SK-N-SH (cell line): ENCODE measurements at regions not wholly inside any gene's neighbourhood (a gene's known extent, or its start where the extent isn't known, plus 50 kb on each side); places are given as distances from the start of the nearest gene placed in this dataset.

Experiments
- CTCF ChIA-PET: fragments of 300-600, 350-600 bp; formaldehyde crosslinking; extraction: SDS; loops from one replicate; lab custom pipeline; 2021; lab: Yijun Ruan, JAX
- POLR2A ChIA-PET: fragments of 350-600 bp; sonication (Branson Sonifier 250); formaldehyde crosslinking; extraction: SDS; loops from one replicate; lab custom pipeline; 2020; ENCODE audit warnings: antibody characterized with exemption, inconsistent platforms; lab: Yijun Ruan, JAX
- DNase-seq: peaks from one replicate; pipeline ENCODE4 v3.0.0; 2012
- H2AFZ ChIP-seq: fragments of 200-600 bp; sonication (generic); 2 replicates; pipeline ENCODE4 v1.8.1; 2016; ENCODE audit warnings: antibody characterized with exemption, mild to moderate bottlenecking, low read depth
- H3F3A ChIP-seq: fragments of 200-600 bp; sonication (generic); replicated peaks from 2 replicates; pipeline ENCODE3; 2016; ENCODE audit warnings: antibody characterized with exemption, mild to moderate bottlenecking; ENCODE audit not compliant: insufficient read depth
- H3K27ac ChIP-seq, 2 experiments: fragments of 200-500 bp in 1 of 2; fragments of 200-600 bp in 1 of 2; sonication (Bioruptor generic) in 1 of 2; sonication (generic), shearing (Covaris generic) in 1 of 2; 2 replicates each; pipeline versions ENCODE4 v1.5.1 to v1.6.1; 2014 to 2016; ENCODE audit warnings: low read depth in 2 of 2, inconsistent platforms in 1 of 2, low read length in 1 of 2, mild to moderate bottlenecking in 1 of 2, mixed read lengths in 1 of 2
- H3K27me3 ChIP-seq: fragments of 200-600 bp; sonication (generic), shearing (Covaris generic); 2 replicates; pipeline ENCODE4 v1.6.1; 2016; ENCODE audit warnings: mixed run types; ENCODE audit not compliant: insufficient read depth
- H3K36me3 ChIP-seq, 2 experiments: fragments of 200-500 bp in 1 of 2; fragments of 200-600 bp in 1 of 2; sonication (Bioruptor generic) in 1 of 2; sonication (generic) in 1 of 2; replicated peaks in 1 of 2; 2 replicates each; pipeline versions ENCODE3 to v1.5.1; 2014 to 2016; ENCODE audit warnings: low read length in 1 of 2, mild to moderate bottlenecking in 1 of 2; ENCODE audit not compliant: insufficient read depth in 2 of 2, control insufficient read depth in 1 of 2
- H3K4me1 ChIP-seq, 2 experiments: fragments of 200-500 bp in 1 of 2; fragments of 200-600 bp in 1 of 2; sonication (Bioruptor generic) in 1 of 2; sonication (generic), shearing (Covaris generic) in 1 of 2; 2 replicates each; pipeline versions ENCODE4 v1.5.1 to v1.6.1; 2014 to 2016; ENCODE audit warnings: low read depth in 1 of 2, low read length in 1 of 2, mixed run types in 1 of 2; ENCODE audit not compliant: insufficient read depth in 2 of 2, control insufficient read depth in 1 of 2
- H3K4me2 ChIP-seq: fragments of 200-600 bp; sonication (generic), shearing (Covaris generic); 2 replicates; pipeline ENCODE4 v1.6.1; 2017; ENCODE audit warnings: mixed run types
- H3K4me3 ChIP-seq, 2 experiments: fragments of 200-500 bp in 1 of 2; fragments of 200-600 bp in 1 of 2; sonication (Bioruptor generic) in 1 of 2; sonication (generic), shearing (Covaris generic) in 1 of 2; 2 replicates each; pipeline versions ENCODE4 v1.5.1 to v1.8.1; 2014 to 2016; ENCODE audit warnings: low read depth in 2 of 2, inconsistent platforms in 1 of 2, low read length in 1 of 2, mild to moderate bottlenecking in 1 of 2, mixed read lengths in 1 of 2, moderate library complexity in 1 of 2
- H3K79me2 ChIP-seq: fragments of 200-600 bp; sonication (generic); 2 replicates; pipeline ENCODE4 v1.8.1; 2017; ENCODE audit warnings: mild to moderate bottlenecking; ENCODE audit not compliant: insufficient read depth
- H3K9ac ChIP-seq: fragments of 200-600 bp; sonication (generic); 2 replicates; pipeline ENCODE4 v1.6.1; 2017; ENCODE audit warnings: mixed run types
- H3K9me2 ChIP-seq: fragments of 200-600 bp; sonication (generic); 2 replicates; pipeline ENCODE4 v1.6.1; 2017; ENCODE audit warnings: mixed run types
- H3K9me3 ChIP-seq: fragments of 200-600 bp; sonication (generic); 2 replicates; pipeline ENCODE4 v1.6.1; 2017; ENCODE audit warnings: mixed run types, mild to moderate bottlenecking, moderate library complexity
- H4K20me1 ChIP-seq: fragments of 200-600 bp; sonication (generic); 2 replicates; pipeline ENCODE4 v1.6.1; 2017; ENCODE audit warnings: mild to moderate bottlenecking, mixed run types; ENCODE audit not compliant: insufficient read depth
- ELF1 ChIP-seq: IDR thresholded peaks from 2 replicates; pipeline ENCODE4 v1.4.0; 2012
- EP300 ChIP-seq, 2 experiments: IDR thresholded peaks; 2 replicates each; pipeline versions ENCODE4 v1.4.0 to v1.6.1; 2012; ENCODE audit warnings: borderline replicate concordance in 1 of 2, low read depth in 1 of 2, low read length in 1 of 2
- FOXJ3 ChIP-seq: sonication (generic); formaldehyde crosslinking; IDR thresholded peaks from 2 replicates; pipeline ENCODE4 v1.5.1; 2020; ENCODE audit warnings: mild to moderate bottlenecking, missing genetic modification reagents
- FOXM1 ChIP-seq: IDR thresholded peaks from 2 replicates; pipeline ENCODE4 v1.4.0; 2012; ENCODE audit warnings: low read depth, mild to moderate bottlenecking
- GABPA ChIP-seq: IDR thresholded peaks from 2 replicates; pipeline ENCODE4 v1.4.0; 2012; ENCODE audit warnings: low read depth, mild to moderate bottlenecking
- JUND ChIP-seq: IDR thresholded peaks from 2 replicates; pipeline ENCODE4 v1.4.0; 2012
- MXI1 ChIP-seq: IDR thresholded peaks from 2 replicates; pipeline ENCODE4 v1.6.1; 2012; ENCODE audit warnings: mild to moderate bottlenecking, low read depth, low read length, improper control_type of control experiment
- PBX3 ChIP-seq: IDR thresholded peaks from 2 replicates; pipeline ENCODE4; 2012
- RAD21 ChIP-seq: IDR thresholded peaks from 2 replicates; pipeline ENCODE4 v1.6.1; 2012; ENCODE audit warnings: mild to moderate bottlenecking, low read length
- RCOR1 ChIP-seq: fragments of 150-350 bp; IDR thresholded peaks from 2 replicates; pipeline ENCODE4 v1.6.1; 2017; ENCODE audit warnings: antibody characterized with exemption, low read length
- SIN3A ChIP-seq: IDR thresholded peaks from 2 replicates; pipeline ENCODE4 v1.6.1; 2012; ENCODE audit warnings: low read depth, mild to moderate bottlenecking, low read length, moderate library complexity, borderline replicate concordance
- SMC3 ChIP-seq: IDR thresholded peaks from 2 replicates; pipeline ENCODE4 v1.6.1; 2012; ENCODE audit warnings: low read depth, low read length, improper control_type of control experiment
- TAF1 ChIP-seq: IDR thresholded peaks from 2 replicates; pipeline ENCODE4 v1.6.1; 2012; ENCODE audit warnings: low read depth, mild to moderate bottlenecking, low read length, moderate library complexity, borderline replicate concordance
- TEAD4 ChIP-seq: IDR thresholded peaks from 2 replicates; pipeline ENCODE4 v1.4.0; 2012; ENCODE audit warnings: mild to moderate bottlenecking, borderline replicate concordance; ENCODE audit not compliant: insufficient read depth
- USF1 ChIP-seq: IDR thresholded peaks from 2 replicates; pipeline ENCODE4 v1.4.0; 2012; ENCODE audit warnings: low read depth, borderline replicate concordance
- YY1 ChIP-seq: IDR thresholded peaks from 2 replicates; pipeline ENCODE4 v1.4.0; 2012; ENCODE audit warnings: low read depth, mild to moderate bottlenecking
- ZBTB33 ChIP-seq: IDR thresholded peaks from 2 replicates; pipeline ENCODE4 v1.4.0; 2012; ENCODE audit warnings: low read depth, borderline replicate concordance
- WGBS: methylation state at CpG from one replicate; pipeline ENCODE4 v1.1.6; 2017; ENCODE audit warnings: low lambda C conversion rate; 5-methylcytosine and 5-hydroxymethylcytosine counted together
- TF ChIP-seq, protein P1 (sequence below): fragments of 150-350 bp; IDR thresholded peaks from 2 replicates; pipeline ENCODE4 v1.6.1; 2016; ENCODE audit warnings: mild to moderate bottlenecking, low read depth, low read length
- TF ChIP-seq, protein P2 (sequence below): fragments of 200-600 bp; sonication (generic); IDR thresholded peaks from 2 replicates; pipeline ENCODE4 v1.6.1; 2017; ENCODE audit warnings: antibody characterized with exemption, mild to moderate bottlenecking, moderate library complexity
- TF ChIP-seq, protein P3 (sequence below): IDR thresholded peaks from 2 replicates; pipeline ENCODE4 v1.4.0; 2012; ENCODE audit warnings: low read depth

- H3K9ac ChIP-seq: no peak overlapping the region
- H3K4me1 ChIP-seq: no peaks in the 10 kb centered on the region
- H3K9me3 ChIP-seq: no peaks in the 10 kb centered on the region
- no peaks in the 10 kb centered on the region for H3K36me3 ChIP-seq
- H3K27ac ChIP-seq: no peak overlapping the region
- no peak for TF ChIP-seq FOXM1
- TF ChIP-seq YY1: no peak
- TF ChIP-seq, protein P1, sequence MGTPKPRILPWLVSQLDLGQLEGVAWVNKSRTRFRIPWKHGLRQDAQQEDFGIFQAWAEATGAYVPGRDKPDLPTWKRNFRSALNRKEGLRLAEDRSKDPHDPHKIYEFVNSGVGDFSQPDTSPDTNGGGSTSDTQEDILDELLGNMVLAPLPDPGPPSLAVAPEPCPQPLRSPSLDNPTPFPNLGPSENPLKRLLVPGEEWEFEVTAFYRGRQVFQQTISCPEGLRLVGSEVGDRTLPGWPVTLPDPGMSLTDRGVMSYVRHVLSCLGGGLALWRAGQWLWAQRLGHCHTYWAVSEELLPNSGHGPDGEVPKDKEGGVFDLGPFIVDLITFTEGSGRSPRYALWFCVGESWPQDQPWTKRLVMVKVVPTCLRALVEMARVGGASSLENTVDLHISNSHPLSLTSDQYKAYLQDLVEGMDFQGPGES: no peak
- TF ChIP-seq, protein P2, sequence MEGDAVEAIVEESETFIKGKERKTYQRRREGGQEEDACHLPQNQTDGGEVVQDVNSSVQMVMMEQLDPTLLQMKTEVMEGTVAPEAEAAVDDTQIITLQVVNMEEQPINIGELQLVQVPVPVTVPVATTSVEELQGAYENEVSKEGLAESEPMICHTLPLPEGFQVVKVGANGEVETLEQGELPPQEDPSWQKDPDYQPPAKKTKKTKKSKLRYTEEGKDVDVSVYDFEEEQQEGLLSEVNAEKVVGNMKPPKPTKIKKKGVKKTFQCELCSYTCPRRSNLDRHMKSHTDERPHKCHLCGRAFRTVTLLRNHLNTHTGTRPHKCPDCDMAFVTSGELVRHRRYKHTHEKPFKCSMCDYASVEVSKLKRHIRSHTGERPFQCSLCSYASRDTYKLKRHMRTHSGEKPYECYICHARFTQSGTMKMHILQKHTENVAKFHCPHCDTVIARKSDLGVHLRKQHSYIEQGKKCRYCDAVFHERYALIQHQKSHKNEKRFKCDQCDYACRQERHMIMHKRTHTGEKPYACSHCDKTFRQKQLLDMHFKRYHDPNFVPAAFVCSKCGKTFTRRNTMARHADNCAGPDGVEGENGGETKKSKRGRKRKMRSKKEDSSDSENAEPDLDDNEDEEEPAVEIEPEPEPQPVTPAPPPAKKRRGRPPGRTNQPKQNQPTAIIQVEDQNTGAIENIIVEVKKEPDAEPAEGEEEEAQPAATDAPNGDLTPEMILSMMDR: no peak
- no peak for TF ChIP-seq FOXJ3 (CRISPR knock-in tag)
- no peak for TF ChIP-seq ELF1
- no peak for TF ChIP-seq TAF1
- TF ChIP-seq, protein P3, sequence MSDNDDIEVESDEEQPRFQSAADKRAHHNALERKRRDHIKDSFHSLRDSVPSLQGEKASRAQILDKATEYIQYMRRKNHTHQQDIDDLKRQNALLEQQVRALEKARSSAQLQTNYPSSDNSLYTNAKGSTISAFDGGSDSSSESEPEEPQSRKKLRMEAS: no peak
- TF ChIP-seq EP300 (IDR thresholded peaks at IDR 0.05; ENCODE audit: borderline replicate concordance in 1 of 2, low read depth in 1 of 2, low read length in 1 of 2): no peak
- no peak for TF ChIP-seq RCOR1
- TF ChIP-seq SIN3A: no peak
- TF ChIP-seq SMC3: no peak
- TF ChIP-seq USF1: no peak
- TF ChIP-seq MXI1: no peak
- TF ChIP-seq TEAD4: no peak
- TF ChIP-seq ZBTB33: no peak
- TF ChIP-seq RAD21: no peak
- TF ChIP-seq GABPA: no peak
- no peak for TF ChIP-seq PBX3
- no peak for TF ChIP-seq JUND
- H3K4me3 ChIP-seq: no peak overlapping the region
- H3K79me2 ChIP-seq: no peaks in the 10 kb centered on the region
- CTCF ChIA-PET: no interaction called here
- H2AFZ ChIP-seq: no peak overlapping the region
- no peaks in the 10 kb centered on the region for H3F3A ChIP-seq
- H3K27me3 ChIP-seq: no peaks in the 10 kb centered on the region
- H3K9me2 ChIP-seq: no peaks in the 10 kb centered on the region
- POLR2A ChIA-PET: no interaction called here
- H4K20me1 ChIP-seq: no peaks in the 10 kb centered on the region
- WGBS: 12% methylated on average over 2 of the region's 2 CpGs
- no peak for DNase-seq
- H3K4me2 ChIP-seq: no peak overlapping the region
Observed at GRCh38 chrX:122579526-122579925, 604.6 kb upstream of the GRIA3 start.
